GM12878 (cell line): ENCODE measurements at regions not wholly inside any gene's neighbourhood (a gene's known extent, or its start where the extent isn't known, plus 50 kb on each side); places are given as distances from the start of the nearest gene placed in this dataset.

Experiments used
- ELK1 ChIP-seq: IDR thresholded peaks from 2 replicates; pipeline ENCODE4 v1.6.1; 2012; ENCODE audit warnings: low read depth, low read length, improper control_type of control experiment
- EP300 ChIP-seq, 2 experiments: fragments of 150-350 bp in 1 of 2; IDR thresholded peaks; 2 replicates each; pipeline ENCODE4 v1.6.1; 2011 to 2012; ENCODE audit warnings: low read depth in 2 of 2, low read length in 2 of 2, borderline replicate concordance in 1 of 2, improper control_type of control experiment in 1 of 2, inconsistent platforms in 1 of 2; ENCODE audit not compliant: control insufficient read depth in 1 of 2
- EZH2 ChIP-seq: IDR thresholded peaks from 2 replicates; pipeline ENCODE4 v1.6.1; 2012; ENCODE audit warnings: low read depth, mild to moderate bottlenecking, control low read depth, inconsistent platforms, low read length, borderline replicate concordance; ENCODE audit not compliant: control insufficient read depth
- KDM1A ChIP-seq: fragments of 200-600 bp; sonication (generic); IDR thresholded peaks from 2 replicates; pipeline ENCODE4 v1.6.1; 2016; ENCODE audit warnings: borderline replicate concordance
- NFXL1 ChIP-seq: fragments of 450-650 bp; IDR thresholded peaks from 2 replicates; pipeline ENCODE4 v1.6.1; 2017; ENCODE audit warnings: antibody characterized with exemption, mild to moderate bottlenecking, borderline replicate concordance
- SRF ChIP-seq, 2 experiments: IDR thresholded peaks; 2 replicates each; pipeline ENCODE4 v1.6.1; 2011; ENCODE audit warnings: low read depth in 2 of 2, low read length in 2 of 2, mild to moderate bottlenecking in 1 of 2, moderate library complexity in 1 of 2
- TCF12 ChIP-seq: IDR thresholded peaks from 2 replicates; pipeline ENCODE4 v1.6.1; 2011; ENCODE audit warnings: low read depth, mild to moderate bottlenecking, low read length
- USF2 ChIP-seq: IDR thresholded peaks from 2 replicates; pipeline ENCODE4 v1.6.1; 2011; ENCODE audit warnings: low read depth, low read length, improper control_type of control experiment, borderline replicate concordance
- YY1 ChIP-seq: IDR thresholded peaks from 2 replicates; pipeline ENCODE4 v1.6.1; 2011; ENCODE audit warnings: low read depth, mild to moderate bottlenecking, low read length
- TF ChIP-seq, protein P1 (sequence below): IDR thresholded peaks from 2 replicates; pipeline ENCODE4 v1.6.1; 2011; ENCODE audit warnings: low read depth, mild to moderate bottlenecking, low read length, moderate library complexity, borderline replicate concordance; ENCODE audit errors: extremely low read depth
- TF ChIP-seq, protein P2 (sequence below), 3 experiments: IDR thresholded peaks in 2 of 3; conservative IDR thresholded peaks in 1 of 3; 2 replicates each; pipeline ENCODE4 v1.5.1; 2011; ENCODE audit warnings: low read depth in 3 of 3, low read length in 3 of 3, mild to moderate bottlenecking in 3 of 3, control low read depth in 2 of 3, moderate library complexity in 2 of 3, inconsistent platforms in 1 of 3, mixed read lengths in 1 of 3; ENCODE audit not compliant: control insufficient read depth in 2 of 3, insufficient read depth in 1 of 3; ENCODE audit errors: extremely low read depth in 1 of 3

- TF ChIP-seq USF2: no peak
- TF ChIP-seq EP300 (IDR thresholded peaks at IDR 0.05; ENCODE audit: borderline replicate concordance in 1 of 2, control insufficient read depth in 1 of 2, low read depth in 2 of 2, low read length in 2 of 2): no peak
- no peak for TF ChIP-seq EZH2
- no peak for TF ChIP-seq YY1
- TF ChIP-seq, protein P1, sequence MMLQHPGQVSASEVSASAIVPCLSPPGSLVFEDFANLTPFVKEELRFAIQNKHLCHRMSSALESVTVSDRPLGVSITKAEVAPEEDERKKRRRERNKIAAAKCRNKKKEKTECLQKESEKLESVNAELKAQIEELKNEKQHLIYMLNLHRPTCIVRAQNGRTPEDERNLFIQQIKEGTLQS: no peak
- TF ChIP-seq ELK1: no peak
- TF ChIP-seq, protein P2, sequence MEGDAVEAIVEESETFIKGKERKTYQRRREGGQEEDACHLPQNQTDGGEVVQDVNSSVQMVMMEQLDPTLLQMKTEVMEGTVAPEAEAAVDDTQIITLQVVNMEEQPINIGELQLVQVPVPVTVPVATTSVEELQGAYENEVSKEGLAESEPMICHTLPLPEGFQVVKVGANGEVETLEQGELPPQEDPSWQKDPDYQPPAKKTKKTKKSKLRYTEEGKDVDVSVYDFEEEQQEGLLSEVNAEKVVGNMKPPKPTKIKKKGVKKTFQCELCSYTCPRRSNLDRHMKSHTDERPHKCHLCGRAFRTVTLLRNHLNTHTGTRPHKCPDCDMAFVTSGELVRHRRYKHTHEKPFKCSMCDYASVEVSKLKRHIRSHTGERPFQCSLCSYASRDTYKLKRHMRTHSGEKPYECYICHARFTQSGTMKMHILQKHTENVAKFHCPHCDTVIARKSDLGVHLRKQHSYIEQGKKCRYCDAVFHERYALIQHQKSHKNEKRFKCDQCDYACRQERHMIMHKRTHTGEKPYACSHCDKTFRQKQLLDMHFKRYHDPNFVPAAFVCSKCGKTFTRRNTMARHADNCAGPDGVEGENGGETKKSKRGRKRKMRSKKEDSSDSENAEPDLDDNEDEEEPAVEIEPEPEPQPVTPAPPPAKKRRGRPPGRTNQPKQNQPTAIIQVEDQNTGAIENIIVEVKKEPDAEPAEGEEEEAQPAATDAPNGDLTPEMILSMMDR (IDR thresholded peaks at IDR 0.05 in 2 of 3, conservative IDR thresholded peaks at IDR 0.05 in 1 of 3; ENCODE audit: control insufficient read depth in 2 of 3, extremely low read depth in 1 of 3, insufficient read depth in 1 of 3, low read depth in 3 of 3, low read length in 3 of 3): no peak
- no peak for TF ChIP-seq NFXL1
- TF ChIP-seq TCF12: no peak
- TF ChIP-seq SRF (IDR thresholded peaks at IDR 0.05; ENCODE audit: low read depth in 2 of 2, low read length in 2 of 2): no peak
- TF ChIP-seq KDM1A: no peak
Measured at GRCh38 chr15:62453981-62454380, 288.9 kb upstream of the C2CD4B start.
